CD14-positive monocyte (primary cell): ENCODE measurements at regions not wholly inside any gene's neighbourhood (a gene's known extent, or its start where the extent isn't known, plus 50 kb on each side); places are given as distances from the start of the nearest gene placed in this dataset.

Source experiments
- DNase-seq, 3 donors: peaks; one replicate each; pipeline ENCODE4 v3.0.0-alpha.2; 2011 to 2022
- H2AFZ ChIP-seq: 2 replicates; pipeline ENCODE4 v1.6.0; 2012; ENCODE audit warnings: mild to moderate bottlenecking, low read depth, low read length, inconsistent platforms; ENCODE audit not compliant: insufficient read depth, poor library complexity, severe bottlenecking
- H3K27ac ChIP-seq, 2 donors: 1 replicate in 1 of 2; 2 replicates in 1 of 2; pipeline ENCODE4 v1.5.1; 2012 to 2013; ENCODE audit warnings: low read length in 2 of 2, control low read depth in 1 of 2, inconsistent platforms in 1 of 2, low read depth in 1 of 2, mild to moderate bottlenecking in 1 of 2
- H3K27me3 ChIP-seq, 2 donors: one replicate each; pipeline versions ENCODE4 v1.6.0 to v1.6.1; 2011 to 2013; ENCODE audit warnings: low read length in 2 of 2; ENCODE audit not compliant: control insufficient read depth in 2 of 2, insufficient read depth in 2 of 2
- H3K36me3 ChIP-seq, 2 donors: replicated peaks in 1 of 2; 1 replicate in 1 of 2; 2 replicates in 1 of 2; pipeline versions ENCODE4 v1.5.1 to v1.6.1; 2012 to 2013; ENCODE audit warnings: low read length in 2 of 2, control low read depth in 1 of 2, inconsistent platforms in 1 of 2, mild to moderate bottlenecking in 1 of 2; ENCODE audit not compliant: insufficient read depth in 2 of 2, control insufficient read depth in 1 of 2
- H3K4me1 ChIP-seq, 2 donors: 1 replicate in 1 of 2; 2 replicates in 1 of 2; pipeline versions ENCODE4 v1.5.1 to v1.6.1; 2012 to 2013; ENCODE audit warnings: low read length in 2 of 2, control low read depth in 1 of 2, inconsistent platforms in 1 of 2, mild to moderate bottlenecking in 1 of 2, moderate library complexity in 1 of 2; ENCODE audit not compliant: insufficient read depth in 2 of 2, control insufficient read depth in 1 of 2
- H3K4me2 ChIP-seq: replicated peaks from 2 replicates; pipeline ENCODE3; 2012; ENCODE audit warnings: low read length, moderate library complexity, mild to moderate bottlenecking; ENCODE audit not compliant: poor library complexity, severe bottlenecking; ENCODE audit errors: extremely low read depth
- H3K4me3 ChIP-seq, 3 experiments: fragments of 200-600 bp in 1 of 3; sonication (generic) in 1 of 3; replicated peaks in 1 of 3; 1 replicate in 2 of 3; 2 replicates in 1 of 3; pipeline ENCODE4 v1.5.1; 2011 to 2013; ENCODE audit warnings: low read length in 3 of 3, mild to moderate bottlenecking in 3 of 3, control low read depth in 2 of 3, low read depth in 2 of 3, inconsistent platforms in 1 of 3, moderate library complexity in 1 of 3
- H3K79me2 ChIP-seq: 2 replicates; pipeline ENCODE4 v1.6.0; 2012; ENCODE audit warnings: mild to moderate bottlenecking, control low read depth, inconsistent platforms, low read length, moderate library complexity; ENCODE audit not compliant: insufficient read depth
- H3K9ac ChIP-seq: 2 replicates; pipeline ENCODE4 v1.6.0; 2017; ENCODE audit warnings: low read length, mild to moderate bottlenecking; ENCODE audit not compliant: insufficient read depth, poor library complexity, severe bottlenecking
- H3K9me3 ChIP-seq, 2 donors: replicated peaks in 1 of 2; 1 replicate in 1 of 2; 2 replicates in 1 of 2; pipeline versions ENCODE4 v1.5.1 to v1.6.1; 2012 to 2013; ENCODE audit warnings: low read length in 2 of 2, control low read depth in 1 of 2; ENCODE audit not compliant: control insufficient read depth in 1 of 2, insufficient read depth in 1 of 2
- H4K20me1 ChIP-seq: 2 replicates; pipeline ENCODE4 v1.6.0; 2012; ENCODE audit warnings: mild to moderate bottlenecking, low read length, control low read depth, moderate library complexity; ENCODE audit not compliant: insufficient read depth
- H3K27ac Mint-ChIP-seq, 7 donors: one replicate each; pipeline ENCODE4 v1.8.0; 2020; ENCODE audit warnings: mild to moderate bottlenecking in 7 of 7, mixed read lengths in 7 of 7, moderate library complexity in 6 of 7, inconsistent platforms in 2 of 7
- H3K27me3 Mint-ChIP-seq, 3 donors: one replicate each; pipeline ENCODE4 v1.8.0; 2021 to 2022; ENCODE audit warnings: low read depth in 3 of 3, mild to moderate bottlenecking in 3 of 3, mixed read lengths in 3 of 3, moderate library complexity in 3 of 3, inconsistent platforms in 1 of 3
- H3K36me3 Mint-ChIP-seq, 2 donors: one replicate each; pipeline ENCODE4 v1.8.0; 2020; ENCODE audit warnings: mixed read lengths in 2 of 2, inconsistent platforms in 1 of 2, mild to moderate bottlenecking in 1 of 2
- H3K4me1 Mint-ChIP-seq: one replicate; pipeline ENCODE4 v1.8.0; 2020; ENCODE audit warnings: mild to moderate bottlenecking, mixed read lengths
- H3K4me3 Mint-ChIP-seq, 2 donors: one replicate each; pipeline ENCODE4 v1.8.0; 2020; ENCODE audit warnings: mild to moderate bottlenecking in 2 of 2, mixed read lengths in 2 of 2, moderate library complexity in 1 of 2
- H3K9me3 Mint-ChIP-seq, 7 donors: one replicate each; pipeline ENCODE4 v1.8.0; 2020 to 2022; ENCODE audit warnings: mixed read lengths in 7 of 7, mild to moderate bottlenecking in 6 of 7, moderate library complexity in 6 of 7, inconsistent platforms in 2 of 7
- WGBS: methylation state at CpG from one replicate; pipeline ENCODE4 v1.1.5; 2013; ENCODE audit warnings: missing lambda C conversion rate; ENCODE audit not compliant: insufficient coverage; 5-methylcytosine and 5-hydroxymethylcytosine counted together
- intact Hi-C, 2 donors: fragments of 100-400 bp; cut with micrococcal nuclease; formaldehyde crosslinking; loops; one replicate each; pipeline versions ENCODE4 v1.15.0 to v1.15.1; 2023
- TF ChIP-seq, protein P1 (sequence below): fragments of 200-600 bp; IDR thresholded peaks from one replicate; pipeline ENCODE4 v1.8.0; 2022; ENCODE audit warnings: antibody characterized with exemption, mild to moderate bottlenecking

DNA sequence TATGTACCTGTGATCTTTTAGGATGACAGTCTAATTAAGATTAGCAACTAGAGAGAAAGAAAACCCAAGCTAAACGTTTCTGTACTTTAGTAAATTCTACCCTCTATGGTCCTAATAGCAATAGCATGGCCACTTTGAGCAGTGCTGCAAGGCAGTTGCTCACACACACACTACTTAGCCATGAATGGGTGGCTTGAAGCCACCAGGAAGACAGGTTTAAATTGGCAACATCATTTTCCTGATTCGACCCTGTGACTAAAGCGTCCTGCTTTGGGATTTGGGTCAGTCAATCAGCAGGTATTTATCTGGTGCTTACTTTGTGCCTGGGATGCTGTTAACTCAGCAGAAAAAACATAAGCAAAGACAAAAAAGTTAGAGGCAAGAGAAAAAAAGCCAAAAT lies 150.6 kb downstream of the ARRDC3 start:
- no peak overlapping the region for H3K4me3 Mint-ChIP-seq
- Histone ChIP-seq H4K20me1 (no peaks in the 10 kb centered on the region), H3K79me2 (no peaks in the 10 kb centered on the region), H2AFZ (no peak overlapping the region), H3K9me3 (peaks cover 8 to 9% of the 10 kb centered on the region in 2 donors), H3K4me3 (no peak overlapping the region), H3K27ac (no peak overlapping the region), H3K27me3 (no peaks in the 10 kb centered on the region), H3K9ac (no peak overlapping the region), H3K36me3 (no peaks in the 10 kb centered on the region), H3K4me1 (peaks cover 20 to 28% of the 10 kb centered on the region in 2 donors), H3K4me2 (no peak overlapping the region)
- H3K4me1 Mint-ChIP-seq: peaks cover 25% of the 10 kb centered on the region
- WGBS: 100% methylated on average over 2 of the region's 3 CpGs
- TF ChIP-seq, protein P1, sequence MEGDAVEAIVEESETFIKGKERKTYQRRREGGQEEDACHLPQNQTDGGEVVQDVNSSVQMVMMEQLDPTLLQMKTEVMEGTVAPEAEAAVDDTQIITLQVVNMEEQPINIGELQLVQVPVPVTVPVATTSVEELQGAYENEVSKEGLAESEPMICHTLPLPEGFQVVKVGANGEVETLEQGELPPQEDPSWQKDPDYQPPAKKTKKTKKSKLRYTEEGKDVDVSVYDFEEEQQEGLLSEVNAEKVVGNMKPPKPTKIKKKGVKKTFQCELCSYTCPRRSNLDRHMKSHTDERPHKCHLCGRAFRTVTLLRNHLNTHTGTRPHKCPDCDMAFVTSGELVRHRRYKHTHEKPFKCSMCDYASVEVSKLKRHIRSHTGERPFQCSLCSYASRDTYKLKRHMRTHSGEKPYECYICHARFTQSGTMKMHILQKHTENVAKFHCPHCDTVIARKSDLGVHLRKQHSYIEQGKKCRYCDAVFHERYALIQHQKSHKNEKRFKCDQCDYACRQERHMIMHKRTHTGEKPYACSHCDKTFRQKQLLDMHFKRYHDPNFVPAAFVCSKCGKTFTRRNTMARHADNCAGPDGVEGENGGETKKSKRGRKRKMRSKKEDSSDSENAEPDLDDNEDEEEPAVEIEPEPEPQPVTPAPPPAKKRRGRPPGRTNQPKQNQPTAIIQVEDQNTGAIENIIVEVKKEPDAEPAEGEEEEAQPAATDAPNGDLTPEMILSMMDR: no peak
- no peak for DNase-seq
- intact Hi-C loops: loop anchor here in 1 of 2 donors (5.0 kb wide), 1 partner anchor 50 kb away; no protein-coding TSS in a partner anchor
- H3K27ac Mint-ChIP-seq: no peak overlapping the region
- H3K36me3 Mint-ChIP-seq: peaks cover 8% of the 10 kb centered on the region in 2 donors
- peaks cover 6 to 22% (median 12%) of the 10 kb centered on the region in 7 donors for H3K9me3 Mint-ChIP-seq
- H3K27me3 Mint-ChIP-seq: peaks cover 0 to 2% (median 0%) of the 10 kb centered on the region in 3 donors

DNA sequence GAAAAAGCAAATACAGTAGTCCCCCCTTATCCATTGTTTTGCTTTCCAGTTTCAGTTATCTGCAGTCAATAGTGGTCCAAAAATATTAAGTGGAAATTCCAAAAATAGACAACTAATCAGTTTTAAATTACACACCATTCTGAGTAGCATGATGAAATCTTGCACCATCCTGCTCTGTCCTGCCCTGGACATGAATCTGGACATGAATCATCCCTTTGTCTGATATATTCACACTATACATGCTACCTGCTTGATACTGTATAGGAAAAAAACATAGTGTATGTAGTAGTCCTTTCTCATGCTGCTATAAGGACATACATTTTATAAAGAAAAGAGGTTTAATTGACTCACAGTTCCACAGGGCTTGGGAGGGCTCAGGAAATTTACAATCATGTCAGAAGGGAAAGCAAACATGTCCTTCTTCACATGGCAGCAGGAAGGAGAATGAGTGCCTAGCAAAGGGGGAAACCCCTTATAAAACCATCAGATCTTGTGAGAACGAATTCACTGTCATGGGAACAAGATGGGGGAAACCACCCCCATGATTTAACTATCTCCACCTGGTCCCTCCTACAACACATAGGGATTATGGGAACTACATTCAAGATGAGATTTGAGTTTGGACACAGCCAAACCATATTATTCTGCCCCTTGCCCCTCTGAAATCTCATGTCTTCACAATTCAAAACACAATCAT lies 153.9 kb downstream of the ARRDC3 start:
- WGBS: no CpG with 5 or more reads among the region's 1 CpG
- Histone ChIP-seq H3K9ac (no peak overlapping the region), H3K36me3 (no peaks in the 10 kb centered on the region), H3K4me1 (peaks cover 20 to 28% of the 10 kb centered on the region in 2 donors), H4K20me1 (no peaks in the 10 kb centered on the region), H3K4me2 (no peak overlapping the region), H3K9me3 (peaks cover 8 to 9% of the 10 kb centered on the region in 2 donors), H3K4me3 (no peak overlapping the region), H2AFZ (no peak overlapping the region), H3K27me3 (no peaks in the 10 kb centered on the region), H3K27ac (peak overlapping the region in 1 of 2 donors; percentile 73), H3K79me2 (no peaks in the 10 kb centered on the region)
- Mint-ChIP-seq H3K27me3 (peaks cover 0 to 2% (median 0%) of the 10 kb centered on the region in 3 donors), H3K4me3 (no peak overlapping the region), H3K36me3 (peaks cover 8% of the 10 kb centered on the region in 2 donors), H3K9me3 (peaks cover 6 to 22% (median 12%) of the 10 kb centered on the region in 7 donors), H3K4me1 (peaks cover 26% of the 10 kb centered on the region), H3K27ac (peak overlapping the region in 2 of 7 donors; percentile 5 to 93)
- peak in 2 of 3 donors; percentile 57 to 82 for DNase-seq
- intact Hi-C loops: no loop called here
- TF ChIP-seq, protein P1: no peak
